Embryonic facial prominence (tissue), 1 donor: ENCODE measurements at regions not wholly inside any gene's neighbourhood (a gene's known extent, or its start where the extent isn't known, plus 50 kb on each side); places are given as distances from the start of the nearest gene placed in this dataset.

Source experiments
- DNase-seq: peaks from one replicate; pipeline ENCODE4 v3.0.0-alpha.2; 2016; ENCODE audit errors: extremely low spot score

GRCh38 chrX:45749375-45749774 lies 548.7 kb upstream of the DIPK2B start:
- no peak for DNase-seq

DNA sequence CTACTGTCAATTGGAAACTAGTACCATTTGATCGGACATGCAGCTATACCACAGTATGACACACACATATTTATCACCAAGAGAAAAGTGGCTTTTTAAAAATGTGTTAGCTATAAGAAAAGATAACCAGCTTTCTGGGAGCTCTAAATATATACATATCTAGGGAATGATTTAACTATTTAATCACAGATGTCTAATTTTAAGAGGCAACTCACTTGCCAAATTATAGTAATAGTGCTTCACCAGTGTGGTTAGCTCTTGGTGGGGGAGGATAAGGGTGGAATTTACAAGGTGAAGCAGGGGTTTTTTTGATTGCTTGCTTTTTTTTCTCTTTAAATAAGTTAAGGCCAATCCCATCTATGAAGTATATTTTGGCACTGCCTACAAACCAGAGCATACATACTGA lies 547.7 kb upstream of the DIPK2B start:
- no peak for DNase-seq

DNA sequence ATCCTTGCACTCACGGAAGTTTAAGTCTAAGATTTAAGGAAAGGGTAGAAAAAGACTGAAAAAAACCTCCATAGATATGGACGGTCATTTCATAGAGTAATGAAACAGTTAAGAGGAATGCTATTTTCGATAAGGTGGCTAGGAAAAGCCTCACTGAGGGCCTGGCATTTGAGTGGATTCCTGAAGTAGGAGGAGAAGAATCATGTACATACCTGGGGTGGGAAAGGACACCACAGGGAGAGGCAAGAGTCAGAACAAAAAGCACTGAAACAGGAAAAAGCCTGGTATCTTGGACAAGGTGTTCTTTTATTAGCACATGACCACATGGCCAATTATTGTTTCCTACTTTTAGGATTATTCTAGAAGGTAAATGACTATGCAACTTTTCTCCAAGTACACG lies 547.2 kb upstream of the DIPK2B start:
- no peak for DNase-seq

DNA sequence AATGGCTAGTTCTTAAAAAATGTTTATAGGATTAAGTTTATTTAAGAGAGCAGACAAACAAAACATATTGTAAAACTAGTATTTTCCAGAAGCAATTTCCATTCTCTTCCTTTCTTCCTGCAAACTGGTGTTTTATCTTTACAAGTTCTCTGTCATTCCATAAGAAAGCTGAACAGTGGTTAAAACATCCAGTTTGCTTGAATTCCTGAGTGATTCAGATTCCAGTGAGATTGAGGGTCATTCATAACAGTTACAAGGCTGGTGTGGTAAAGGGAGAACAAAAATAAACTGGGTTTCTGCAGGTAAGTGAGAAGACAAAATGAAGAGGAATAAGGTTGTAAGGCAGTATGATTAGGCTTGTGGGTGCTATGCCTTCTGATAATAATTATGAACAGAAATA lies 544.8 kb upstream of the DIPK2B start:
- no peak for DNase-seq

DNA sequence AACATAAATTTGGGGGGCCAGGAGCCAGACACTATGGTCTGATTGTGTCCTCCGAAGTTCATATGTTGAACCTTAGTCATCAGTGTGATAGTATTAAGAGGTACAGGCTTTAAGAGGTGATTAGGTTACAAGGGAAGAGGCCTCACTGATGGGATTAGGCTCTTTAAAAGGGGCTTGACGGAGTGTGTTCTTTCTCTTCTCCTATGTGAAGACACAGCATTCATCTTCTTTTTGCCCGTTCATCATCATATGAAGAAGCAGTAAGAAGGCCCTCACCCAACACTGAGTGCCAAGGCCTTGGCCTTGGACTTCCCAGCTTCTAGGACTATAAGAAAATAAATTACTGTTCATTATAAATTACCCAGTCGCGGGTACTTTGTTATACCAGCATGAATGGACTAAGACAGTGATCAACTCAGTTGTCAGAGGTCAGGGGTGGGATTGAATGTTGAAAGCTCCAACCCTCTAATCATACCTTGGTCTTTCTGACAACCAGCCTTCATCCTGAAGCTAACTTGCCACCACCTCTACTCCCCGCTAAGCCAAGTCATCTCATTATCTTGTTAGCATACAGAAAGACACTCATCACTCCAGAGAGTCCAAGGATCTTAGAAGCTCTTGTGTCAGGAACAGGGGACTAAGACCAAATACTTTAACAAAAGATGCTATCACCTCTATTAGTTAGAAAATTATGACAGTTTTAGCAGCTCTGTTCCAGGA lies 543.4 kb upstream of the DIPK2B start:
- no peak for DNase-seq

GRCh38 chrX:45743081-45743533 lies 542.4 kb upstream of the DIPK2B start:
- no peak for DNase-seq

GRCh38 chrX:45740291-45740690 lies 539.6 kb upstream of the DIPK2B start:
- no peak for DNase-seq

GRCh38 chrX:45735571-45735970 lies 534.9 kb upstream of the DIPK2B start:
- no peak for DNase-seq

- DNase-seq: no peak
Measured at GRCh38 chrX:45731448-45731847, 530.8 kb upstream of the DIPK2B start.

- no peak for DNase-seq
Measured at GRCh38 chrX:45727761-45728160, 527.1 kb upstream of the DIPK2B start.

- no peak for DNase-seq
Measured at GRCh38 chrX:45722471-45722870, 521.8 kb upstream of the DIPK2B start.

GRCh38 chrX:45719751-45720501 lies 519.2 kb upstream of the DIPK2B start:
- DNase-seq: no peak

DNA sequence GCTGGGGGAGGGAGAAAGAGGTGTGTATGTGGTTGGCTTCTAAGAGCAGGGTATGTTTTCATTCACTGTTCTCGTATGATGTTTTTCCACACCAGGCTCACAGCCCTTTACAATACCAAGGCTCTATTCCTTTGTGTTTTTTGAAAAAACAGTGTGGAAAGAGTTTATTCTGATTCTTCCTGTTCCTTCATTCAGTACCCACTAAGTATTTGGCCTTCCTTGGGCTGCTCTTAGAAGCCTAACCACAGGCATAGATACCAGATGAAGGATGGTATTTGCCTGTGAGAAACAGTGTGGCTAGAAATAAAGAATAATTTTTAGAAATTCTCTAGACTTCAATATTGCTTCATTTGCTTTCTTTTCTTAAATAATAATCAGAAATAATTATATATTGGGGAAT lies 518.0 kb upstream of the DIPK2B start:
- no peak for DNase-seq

DNA sequence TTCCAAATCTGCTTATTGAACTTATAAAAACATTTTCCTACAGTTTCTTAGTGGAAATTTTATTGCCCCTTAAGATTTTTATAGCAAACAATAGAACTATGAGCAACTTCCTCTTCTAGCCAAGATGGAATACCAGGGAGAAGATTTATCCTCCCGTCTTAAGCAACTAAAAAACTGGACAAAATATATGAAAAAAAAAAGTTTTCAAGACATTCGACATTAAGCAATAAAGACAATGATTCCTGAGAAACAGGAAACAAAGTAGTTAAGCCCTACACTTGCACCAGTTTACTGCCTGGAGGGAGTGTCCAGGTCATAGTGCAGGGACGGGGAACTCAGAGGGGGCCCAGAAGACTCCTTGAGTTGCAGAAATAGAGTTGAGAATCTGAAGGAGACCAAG lies 516.1 kb upstream of the DIPK2B start:
- DNase-seq: no peak

- DNase-seq: no peak
Measured at GRCh38 chrX:45715748-45716147, 515.1 kb upstream of the DIPK2B start.

DNA sequence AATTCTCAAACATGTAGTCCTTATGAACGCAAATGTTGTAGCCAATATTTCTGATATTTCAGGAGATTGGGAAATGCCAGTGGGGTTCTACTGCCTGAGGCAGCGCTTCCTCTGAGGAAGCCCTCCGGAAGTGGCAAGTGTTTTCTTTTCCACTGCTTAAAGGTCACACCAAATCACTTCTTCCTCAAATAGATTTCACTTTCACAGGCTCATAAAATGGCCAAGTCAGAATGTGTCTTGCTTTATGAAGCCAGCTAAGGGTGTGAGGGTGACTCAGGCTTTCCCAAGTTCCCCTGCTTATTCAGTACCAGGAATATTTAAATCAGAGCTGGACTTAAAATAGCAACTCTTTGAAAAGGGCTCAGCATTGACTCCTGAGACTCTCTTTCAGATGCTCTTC lies 514.2 kb upstream of the DIPK2B start:
- DNase-seq: no peak

- no peak for DNase-seq
Measured at GRCh38 chrX:45712067-45712466, 511.4 kb upstream of the DIPK2B start.

DNA sequence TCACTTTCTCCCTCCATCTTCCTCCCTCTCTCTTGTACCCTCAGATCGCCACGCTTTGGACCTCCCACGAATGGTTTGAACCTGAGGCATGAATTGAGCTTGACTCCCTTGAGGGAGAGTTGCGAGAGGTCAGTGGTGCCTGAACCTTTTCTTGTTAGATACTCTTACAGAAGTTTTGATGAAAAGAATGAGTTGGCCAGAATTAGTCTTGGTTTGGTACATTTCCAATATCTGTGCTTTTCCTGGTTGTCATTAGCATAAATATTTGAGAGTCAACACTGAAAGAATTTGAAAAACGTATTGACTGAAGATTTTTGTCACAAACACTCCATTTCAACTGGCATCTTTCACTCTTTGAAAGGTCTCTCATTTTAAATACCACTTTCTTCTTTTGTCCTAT lies 510.6 kb upstream of the DIPK2B start:
- DNase-seq: no peak

DNA sequence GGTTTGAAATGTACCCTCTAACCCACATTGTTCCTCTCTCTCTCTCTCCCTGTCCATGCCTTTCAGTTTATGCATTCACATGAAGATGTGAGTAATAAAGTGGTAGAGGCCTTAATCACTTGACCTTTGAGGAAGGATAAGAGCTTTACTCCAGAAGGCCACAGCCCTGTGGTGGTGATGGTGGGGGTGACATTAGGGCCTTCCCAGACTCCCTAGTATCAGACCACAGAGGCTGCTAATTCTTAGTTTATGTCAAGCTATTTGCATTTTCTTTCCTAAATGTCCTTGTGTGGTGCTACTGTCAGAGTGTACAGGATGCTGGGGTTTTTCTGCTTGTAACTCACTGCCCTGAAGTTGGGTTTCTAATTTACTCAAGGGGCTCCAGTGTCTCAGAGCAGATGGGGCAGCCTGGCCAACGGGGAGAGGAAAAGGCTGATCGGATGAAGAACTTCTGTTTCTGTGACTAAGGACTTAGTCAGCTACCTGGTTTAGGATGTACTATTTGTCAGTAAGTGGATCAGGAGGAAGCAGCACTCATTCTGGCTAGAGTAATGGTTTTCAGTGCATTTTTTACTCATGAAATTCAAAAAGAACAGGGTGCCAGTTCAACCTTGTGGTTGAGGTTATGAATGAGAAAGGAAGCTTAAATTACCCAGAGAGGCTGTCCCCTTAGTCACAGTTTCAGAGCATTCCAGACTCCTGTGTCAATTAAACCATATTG lies 509.6 kb upstream of the DIPK2B start:
- no peak for DNase-seq

DNA sequence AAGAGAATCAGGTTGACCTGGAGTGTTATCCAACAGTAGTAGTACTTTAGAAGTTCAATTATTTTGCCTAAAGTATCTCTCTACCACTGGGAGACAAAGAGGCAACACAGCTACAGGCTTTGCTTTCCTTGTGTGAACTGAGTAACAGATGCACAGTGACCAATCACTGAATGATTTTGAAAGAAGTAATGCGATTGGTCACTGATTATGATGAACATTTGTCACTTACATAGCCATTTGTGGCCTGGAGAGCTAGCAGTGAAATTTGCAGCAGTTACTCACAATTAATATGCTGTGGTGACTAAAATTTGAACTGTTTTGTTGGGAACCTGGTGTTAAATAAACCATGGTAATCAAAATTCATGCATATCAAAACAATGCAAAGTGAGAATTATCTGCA lies 508.7 kb upstream of the DIPK2B start:
- no peak for DNase-seq

DNA sequence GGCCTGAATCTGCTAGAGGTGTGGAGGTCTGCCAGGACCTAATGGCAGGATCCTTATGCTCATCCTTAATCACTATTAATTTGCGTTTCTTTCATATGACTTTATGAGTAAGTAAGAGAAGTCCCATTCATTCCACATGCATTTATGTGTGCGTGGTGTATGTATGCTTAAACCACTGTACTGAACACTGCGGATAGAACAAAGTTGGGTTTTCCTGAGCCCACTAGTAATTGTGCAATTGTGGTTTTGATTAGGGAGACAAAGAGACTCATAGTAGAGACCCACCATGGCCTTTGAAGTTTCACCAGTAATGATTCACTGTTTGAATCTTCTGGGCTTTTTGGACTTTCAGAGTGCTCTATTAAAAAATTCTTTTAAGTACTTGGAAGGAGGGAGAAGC lies 498.5 kb upstream of the DIPK2B start:
- no peak for DNase-seq

GRCh38 chrX:45697591-45697990 lies 496.9 kb upstream of the DIPK2B start:
- DNase-seq: no peak

DNA sequence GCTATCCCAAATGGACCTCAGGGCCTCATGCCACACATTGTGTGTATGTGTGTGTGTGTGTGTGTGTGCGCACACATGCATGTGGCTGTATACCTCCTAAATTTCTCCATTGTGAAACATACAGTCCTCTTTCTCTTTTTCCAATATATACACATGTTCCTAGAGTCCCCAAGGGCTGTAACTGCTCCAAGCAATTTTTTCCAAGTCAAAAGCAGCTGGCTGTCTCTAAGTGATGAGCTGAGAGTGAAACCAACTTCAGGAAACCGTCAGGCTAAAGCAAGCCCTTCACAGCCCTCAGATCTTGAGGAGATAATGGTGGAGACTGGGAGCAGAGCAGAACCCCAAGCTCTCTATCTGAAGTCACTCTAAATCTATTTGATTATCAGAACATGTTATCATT lies 496.1 kb upstream of the DIPK2B start:
- DNase-seq: no peak
